ENCODE measurements at regions not wholly inside any gene's neighbourhood (a gene's known extent, or its start where the extent isn't known, plus 50 kb on each side); places are given as distances from the start of the nearest gene placed in this dataset.

GRCh38 chr13:44293908-44294735 lies 79.5 kb upstream of the SERP2 start:
- no peak for DNase-seq

DNA sequence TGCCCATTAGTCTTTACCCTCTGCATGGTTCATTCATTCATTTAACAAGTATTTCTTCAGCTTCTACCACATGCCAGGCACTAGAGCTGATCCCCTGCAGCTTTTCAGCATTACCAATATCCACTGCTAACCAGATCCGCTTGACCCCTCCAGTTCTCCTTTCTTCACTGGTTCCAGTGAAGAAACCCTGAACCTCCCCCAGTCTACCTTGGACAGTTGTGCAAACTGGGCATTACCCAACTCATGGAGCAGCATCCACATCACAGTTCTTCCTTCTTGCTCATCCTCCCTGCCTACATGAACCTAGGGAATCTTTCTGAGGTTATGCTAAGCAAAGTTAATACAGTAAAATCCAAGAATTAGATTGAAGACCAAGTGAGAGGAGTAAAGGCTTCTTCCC lies 78.7 kb upstream of the SERP2 start:
- DNase-seq = no peak

DNA sequence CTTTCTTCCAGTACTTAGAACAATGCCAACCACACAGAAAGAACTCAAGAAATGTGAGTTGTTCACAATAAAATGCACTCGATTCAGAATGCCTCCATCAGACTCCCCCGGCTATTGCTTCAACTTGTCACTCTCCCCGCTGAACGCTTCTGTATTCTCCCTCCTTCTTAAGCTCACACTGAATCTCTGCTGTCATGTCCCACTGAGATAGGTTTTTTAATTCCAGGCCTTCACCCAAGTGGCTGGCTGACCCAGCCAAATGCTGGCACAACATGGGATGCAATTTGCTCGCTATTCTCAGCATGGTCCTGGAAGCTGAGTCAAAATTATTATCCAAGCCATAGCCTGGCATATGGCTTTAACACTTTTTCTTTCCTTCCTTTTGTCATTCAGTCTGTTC lies 76.8 kb upstream of the SERP2 start:
- DNase-seq = no peak

DNA sequence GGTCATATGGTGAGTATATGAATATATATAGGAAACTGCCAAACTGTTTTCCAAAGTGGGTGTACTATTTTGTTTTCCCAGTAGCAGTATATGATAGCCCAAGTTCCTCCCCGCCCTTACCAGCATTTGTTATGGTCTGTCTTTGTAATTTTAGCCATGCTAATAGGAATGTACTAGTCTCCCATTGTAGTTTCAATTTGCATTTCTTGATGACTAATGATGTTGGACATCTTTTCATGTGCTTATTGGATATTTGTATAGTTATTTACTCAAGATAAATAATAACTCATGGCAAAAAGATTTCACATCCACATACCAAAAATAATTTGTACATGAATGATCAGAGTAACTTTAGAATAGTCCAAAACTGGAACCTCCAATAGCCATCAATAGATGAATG lies 75.3 kb upstream of the SERP2 start:
- no peak for DNase-seq

GRCh38 chr13:44299152-44299943 lies 74.3 kb upstream of the SERP2 start:
- DNase-seq = no peak

- DNase-seq = no peak
Observed at GRCh38 chr13:44300895-44301638, 72.6 kb upstream of the SERP2 start.

DNA sequence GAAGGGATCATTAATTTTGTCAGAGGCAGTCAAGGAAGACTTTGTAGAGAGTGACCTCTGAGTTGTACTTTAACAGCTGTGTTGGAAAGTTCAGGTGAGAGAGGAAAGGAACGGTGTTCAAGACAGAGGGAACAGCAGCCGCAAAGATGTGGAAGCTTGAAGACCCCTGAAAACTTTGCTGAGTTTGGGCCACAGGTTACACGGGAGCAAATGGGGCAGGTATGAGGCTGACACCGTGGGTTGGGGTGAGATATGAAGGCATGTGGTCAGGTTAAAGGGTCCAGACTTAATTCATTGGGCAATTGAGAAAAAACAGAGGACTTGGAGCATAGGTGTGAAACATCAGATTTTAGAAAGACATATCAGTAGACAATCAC lies 72.0 kb upstream of the SERP2 start:
- DNase-seq = no peak

DNA sequence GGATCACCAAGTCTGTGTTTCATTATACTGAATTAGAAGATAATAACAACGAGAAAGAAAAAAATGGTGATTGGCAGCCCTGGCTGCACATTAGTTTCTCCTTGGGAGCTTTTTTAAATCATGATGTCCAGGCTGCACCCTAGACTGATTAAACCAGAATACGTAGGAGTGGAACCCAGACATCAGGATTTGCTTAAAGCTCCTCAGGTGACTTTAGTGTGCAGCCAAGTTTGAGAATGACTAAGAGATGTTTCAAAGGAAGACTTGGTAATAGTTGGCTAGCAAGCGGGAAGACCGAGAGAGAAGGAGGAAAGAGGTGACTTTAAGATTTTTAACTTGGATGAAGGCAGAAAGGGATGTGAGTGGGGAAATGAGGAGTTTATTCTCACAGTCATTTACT lies 71.4 kb upstream of the SERP2 start:
- no peak for DNase-seq

DNA sequence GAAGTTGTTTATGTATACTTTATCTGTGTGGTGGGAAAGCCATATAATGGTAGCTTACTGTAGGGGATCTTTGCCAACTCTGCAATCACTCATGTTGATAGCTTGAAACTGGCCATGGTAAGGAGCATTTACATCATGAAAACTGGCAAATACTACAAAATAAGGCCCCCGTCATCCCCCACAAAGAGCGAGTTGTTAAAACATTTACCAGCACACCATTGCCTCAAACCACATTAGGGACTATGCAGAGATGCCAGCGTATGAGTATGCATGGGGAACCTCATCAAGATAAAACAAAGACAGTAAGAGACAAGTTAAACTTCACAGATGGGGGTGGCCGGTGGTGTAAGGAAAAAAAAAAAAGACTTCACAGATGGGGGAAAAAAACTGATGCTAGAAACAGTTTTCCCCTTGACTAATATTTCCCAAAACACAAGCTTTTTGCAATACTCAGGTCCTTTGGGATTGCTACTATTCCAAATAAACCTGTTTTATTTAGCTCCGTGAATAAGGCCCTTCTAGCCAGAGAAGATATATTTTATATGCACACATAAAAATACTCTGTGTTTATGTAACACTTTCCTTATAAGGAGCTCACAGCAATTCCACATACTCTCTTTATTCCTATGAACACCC lies 70.6 kb upstream of the SERP2 start:
- no peak for DNase-seq

GRCh38 chr13:44303681-44304432 lies 69.8 kb upstream of the SERP2 start:
- no peak for DNase-seq

GRCh38 chr13:44304433-44304725 lies 69.2 kb upstream of the SERP2 start:
- DNase-seq = no peak

GRCh38 chr13:44305286-44305685 lies 68.3 kb upstream of the SERP2 start:
- DNase-seq = no peak

- no peak for DNase-seq
Observed at GRCh38 chr13:44305917-44306370, 67.7 kb upstream of the SERP2 start.

- no peak for DNase-seq
Observed at GRCh38 chr13:44306371-44307192, 67.0 kb upstream of the SERP2 start.

DNA sequence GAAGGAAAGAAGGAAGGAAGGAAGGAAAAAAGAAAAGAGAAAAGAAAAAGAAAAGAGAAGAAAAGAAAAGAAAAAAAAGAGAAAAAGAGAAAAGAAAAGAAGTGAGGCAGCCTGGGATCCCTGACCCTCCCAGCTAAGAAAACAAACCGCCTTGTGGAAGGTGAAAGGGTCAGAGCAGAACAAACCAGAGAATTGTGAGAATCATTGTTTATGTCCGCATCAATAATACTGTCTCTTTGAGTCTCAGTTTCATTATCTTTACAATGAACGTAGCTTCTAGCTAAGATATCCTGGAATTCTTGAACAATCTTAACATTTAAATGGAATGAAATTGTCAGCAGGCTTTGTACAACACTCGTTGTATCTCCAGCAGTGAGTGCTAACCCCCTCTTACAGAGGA lies 66.4 kb upstream of the SERP2 start:
- DNase-seq = no peak

DNA sequence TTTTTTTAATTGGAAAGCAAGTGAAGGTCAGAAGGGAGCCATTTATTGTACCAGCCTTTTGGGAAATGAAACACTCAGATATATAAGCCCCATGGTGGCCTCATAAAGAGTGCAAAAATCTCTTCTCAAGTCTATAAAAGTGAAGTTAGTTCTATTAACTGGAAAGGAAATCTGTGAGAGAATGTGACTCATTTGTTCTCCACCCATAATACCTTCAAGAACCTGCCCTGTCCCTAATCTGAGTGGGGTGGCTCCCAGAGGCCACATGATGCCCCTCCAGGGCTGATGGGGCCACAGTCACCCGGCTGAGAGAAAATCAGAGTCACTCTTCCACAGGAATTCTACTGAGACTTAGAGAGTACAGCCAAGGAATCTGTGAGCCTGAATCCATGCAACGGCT lies 65.8 kb upstream of the SERP2 start:
- no peak for DNase-seq

GRCh38 chr13:44308352-44308751 lies 65.3 kb upstream of the SERP2 start:
- no peak for DNase-seq

DNA sequence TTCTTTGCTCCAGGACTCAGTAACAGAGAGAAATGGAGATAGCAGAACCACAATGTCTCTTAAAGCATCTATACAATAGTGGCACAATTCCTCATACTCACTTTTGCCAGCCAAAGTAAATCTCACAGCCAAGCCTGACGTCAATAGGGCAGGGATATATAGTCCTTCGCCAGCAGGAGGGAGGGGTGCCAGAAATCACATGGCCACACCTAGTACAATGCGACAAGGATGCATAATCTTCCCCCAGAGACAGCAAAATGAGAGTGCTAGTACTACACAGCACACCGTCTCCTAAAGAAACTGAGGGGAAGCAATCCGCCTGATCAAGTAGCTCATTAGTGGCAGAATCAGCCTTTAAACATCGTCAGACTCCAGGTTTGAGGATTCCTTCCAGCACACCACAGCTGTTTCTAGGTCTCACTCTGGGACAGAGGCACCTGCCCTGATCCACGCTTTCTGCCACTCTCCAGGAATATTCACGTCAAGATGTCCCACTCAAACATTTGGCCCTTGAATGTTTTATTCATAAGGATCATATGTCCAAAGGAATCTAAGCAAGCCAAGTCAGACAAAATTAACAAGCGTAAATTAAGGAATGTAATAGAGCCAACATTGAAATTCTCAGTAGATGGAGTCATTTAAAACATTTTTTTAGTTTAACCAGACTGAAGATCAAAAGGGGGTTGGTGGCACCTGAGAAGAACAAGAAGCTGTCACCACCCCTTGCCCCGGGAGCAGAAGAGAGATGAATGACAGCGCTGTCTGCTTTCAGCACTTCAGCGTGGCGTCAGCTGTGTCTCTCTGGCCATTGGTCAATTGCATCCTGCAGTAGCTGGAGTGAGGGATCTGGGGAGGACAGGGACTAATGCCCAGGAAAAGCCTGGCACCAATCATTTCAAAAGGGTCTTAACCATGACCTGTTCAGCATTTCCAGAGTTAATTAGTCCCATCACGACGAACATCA lies 63.5 kb upstream of the SERP2 start:
- DNase-seq = no peak

- no peak for DNase-seq
Observed at GRCh38 chr13:44311011-44311780, 62.4 kb upstream of the SERP2 start.

DNA sequence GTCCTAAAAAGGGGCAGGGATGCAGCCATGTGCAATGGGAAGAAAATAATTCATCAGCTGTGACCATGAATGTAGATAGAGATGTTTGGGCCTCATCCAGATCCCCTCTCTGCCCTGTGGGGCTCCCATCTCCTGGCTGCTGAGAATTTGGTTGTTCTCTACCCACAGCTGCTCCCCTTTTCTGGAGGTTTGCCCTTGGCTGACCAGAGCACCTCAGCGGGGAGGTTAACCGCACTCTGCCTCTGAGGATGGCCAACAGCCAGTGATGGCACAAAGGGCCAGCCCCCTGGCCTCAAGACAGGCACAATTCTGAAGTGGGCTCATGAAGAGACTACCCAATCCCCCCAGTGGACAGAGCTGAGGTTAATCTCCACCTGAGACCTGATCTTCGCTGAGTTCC lies 61.5 kb upstream of the SERP2 start:
- DNase-seq = no peak
